GM23248 (cell line): ENCODE measurements at regions not wholly inside any gene's neighbourhood (a gene's known extent, or its start where the extent isn't known, plus 50 kb on each side); places are given as distances from the start of the nearest gene placed in this dataset.

Experiments used
- EZH2 ChIP-seq: fragments of 200-600 bp; sonication (generic); IDR thresholded peaks from 2 replicates; pipeline ENCODE4 v1.6.1; 2018; ENCODE audit warnings: antibody characterized with exemption, mild to moderate bottlenecking; ENCODE audit not compliant: insufficient read depth, poor library complexity, severe bottlenecking
- EZH2phosphoT487 ChIP-seq: fragments of 200-600 bp; sonication (generic); IDR thresholded peaks from 2 replicates; pipeline ENCODE4 v1.6.1; 2018; ENCODE audit warnings: antibody characterized with exemption, moderate library complexity, mild to moderate bottlenecking, low read depth; ENCODE audit not compliant: insufficient read depth

DNA sequence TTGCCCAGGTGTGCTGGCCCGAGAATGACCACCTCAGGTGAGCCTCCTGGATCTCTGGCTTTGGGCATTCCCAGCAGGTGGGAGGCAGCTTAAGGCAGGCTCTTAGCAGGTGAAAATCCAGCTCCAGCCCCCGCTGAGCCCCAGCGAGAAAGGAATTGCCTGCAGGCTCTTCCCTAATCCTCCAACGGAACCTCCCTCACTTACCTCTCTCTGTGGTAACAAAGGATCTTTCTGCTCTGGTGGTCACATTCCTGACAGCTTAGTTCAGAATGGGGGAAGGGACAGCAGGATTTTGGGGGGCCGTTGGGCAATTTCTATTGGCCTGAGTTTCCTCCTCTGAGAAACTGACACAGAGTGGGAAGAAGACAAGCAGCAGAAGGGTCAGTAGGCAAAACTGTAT is 116.0 kb upstream of the LHX5 start:
- TF ChIP-seq EZH2 (no peak), EZH2phosphoT487 (no peak)
